ENCODE measurements at regions not wholly inside any gene's neighbourhood (a gene's known extent, or its start where the extent isn't known, plus 50 kb on each side); places are given as distances from the start of the nearest gene placed in this dataset.

GRCh38 chr20:48207505-48207904 lies 422.2 kb upstream of the SULF2 start:
- TF ChIP-seq CTCF (IDR thresholded peaks at IDR 0.05), result no peak
- no peak for TF ChIP-seq ATF2 (CRISPR knock-in tag; IDR thresholded peaks at IDR 0.05; ENCODE audit: borderline replicate concordance, low read depth)
- no peak for TF ChIP-seq CREB1 (CRISPR knock-in tag; IDR thresholded peaks at IDR 0.05)
- no peak for TF ChIP-seq FOXK1 (CRISPR knock-in tag; IDR thresholded peaks at IDR 0.05)
- TF ChIP-seq JUN (CRISPR knock-in tag; IDR thresholded peaks at IDR 0.05), result no peak
- no peak for TF ChIP-seq NFYB (CRISPR knock-in tag; conservative IDR thresholded peaks at IDR 0.05; ENCODE audit: low read depth)
- TF ChIP-seq ZNF281 (CRISPR knock-in tag; IDR thresholded peaks at IDR 0.05), result no peak
